ENCODE measurements at regions not wholly inside any gene's neighbourhood (a gene's known extent, or its start where the extent isn't known, plus 50 kb on each side); places are given as distances from the start of the nearest gene placed in this dataset.

DNA sequence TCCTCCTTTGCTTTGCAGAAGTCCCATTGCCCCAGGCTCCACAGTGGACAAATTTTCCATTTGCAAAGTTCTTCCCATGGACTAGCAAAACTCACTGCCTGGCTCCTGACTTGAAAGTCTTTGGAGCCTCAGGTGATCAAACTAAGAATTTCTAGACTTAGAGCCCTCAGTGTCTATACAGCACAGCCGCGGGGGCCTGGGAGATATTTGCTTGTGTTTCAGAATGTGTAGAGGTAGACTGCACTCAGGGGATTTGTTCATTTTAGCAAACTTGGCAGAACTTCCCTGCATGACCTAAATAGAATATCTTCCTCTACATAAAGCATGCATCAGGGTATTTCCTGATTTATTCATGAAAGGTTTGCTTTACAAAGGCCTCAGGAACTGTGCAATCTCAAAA lies 384.2 kb upstream of the ZNF462 start:
- H3K4me2 ChIP-seq, result no peak overlapping the region
- H3K4me3 ChIP-seq (IDR thresholded peaks at IDR 0.05; ENCODE audit: insufficient read depth, low read depth, low read length), result no peak overlapping the region
- no peak overlapping the region for H2AFZ ChIP-seq (ENCODE audit: low read depth)
- no peaks in the 10 kb centered on the region for H4K20me1 ChIP-seq (ENCODE audit: insufficient read depth)
- no peaks in the 10 kb centered on the region for H3K36me3 ChIP-seq (ENCODE audit: insufficient read depth)
- H3K79me2 ChIP-seq (ENCODE audit: insufficient read depth, low read depth), result no peaks in the 10 kb centered on the region
- H3K27me3 ChIP-seq (ENCODE audit: insufficient read depth, low read depth), result no peaks in the 10 kb centered on the region
- TF ChIP-seq, protein P1, sequence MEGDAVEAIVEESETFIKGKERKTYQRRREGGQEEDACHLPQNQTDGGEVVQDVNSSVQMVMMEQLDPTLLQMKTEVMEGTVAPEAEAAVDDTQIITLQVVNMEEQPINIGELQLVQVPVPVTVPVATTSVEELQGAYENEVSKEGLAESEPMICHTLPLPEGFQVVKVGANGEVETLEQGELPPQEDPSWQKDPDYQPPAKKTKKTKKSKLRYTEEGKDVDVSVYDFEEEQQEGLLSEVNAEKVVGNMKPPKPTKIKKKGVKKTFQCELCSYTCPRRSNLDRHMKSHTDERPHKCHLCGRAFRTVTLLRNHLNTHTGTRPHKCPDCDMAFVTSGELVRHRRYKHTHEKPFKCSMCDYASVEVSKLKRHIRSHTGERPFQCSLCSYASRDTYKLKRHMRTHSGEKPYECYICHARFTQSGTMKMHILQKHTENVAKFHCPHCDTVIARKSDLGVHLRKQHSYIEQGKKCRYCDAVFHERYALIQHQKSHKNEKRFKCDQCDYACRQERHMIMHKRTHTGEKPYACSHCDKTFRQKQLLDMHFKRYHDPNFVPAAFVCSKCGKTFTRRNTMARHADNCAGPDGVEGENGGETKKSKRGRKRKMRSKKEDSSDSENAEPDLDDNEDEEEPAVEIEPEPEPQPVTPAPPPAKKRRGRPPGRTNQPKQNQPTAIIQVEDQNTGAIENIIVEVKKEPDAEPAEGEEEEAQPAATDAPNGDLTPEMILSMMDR (conservative IDR thresholded peaks at IDR 0.05; ENCODE audit: low read depth, low read length), result no peak
- H3K9ac ChIP-seq, result no peak overlapping the region
- no peak overlapping the region for H3K27ac ChIP-seq
- H3K4me1 ChIP-seq (ENCODE audit: low read depth, poor library complexity, severe bottlenecking), result peaks cover 20% of the 10 kb centered on the region

DNA sequence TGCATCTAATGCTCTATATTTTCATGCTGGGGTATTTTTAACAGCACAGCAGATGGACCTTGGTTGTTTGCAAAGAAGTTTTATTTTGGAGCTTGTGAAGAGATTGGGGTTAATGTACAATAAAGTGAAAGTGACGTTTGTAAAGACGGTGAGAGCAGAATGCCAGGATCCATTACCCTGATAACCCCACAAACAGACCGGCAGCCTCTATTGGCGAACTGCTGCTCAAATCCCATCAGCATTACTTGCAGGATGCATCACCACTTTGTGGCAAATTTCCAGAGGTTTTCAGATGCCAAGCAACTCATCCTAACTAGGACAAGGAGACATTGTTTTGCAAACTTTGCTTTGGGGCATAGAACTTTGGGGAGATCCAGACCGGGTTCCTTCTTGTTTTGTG lies 383.3 kb upstream of the ZNF462 start:
- TF ChIP-seq, protein P1 (conservative IDR thresholded peaks at IDR 0.05; ENCODE audit: low read depth, low read length), result no peak
- H3K4me2 ChIP-seq, result no peak overlapping the region

DNA sequence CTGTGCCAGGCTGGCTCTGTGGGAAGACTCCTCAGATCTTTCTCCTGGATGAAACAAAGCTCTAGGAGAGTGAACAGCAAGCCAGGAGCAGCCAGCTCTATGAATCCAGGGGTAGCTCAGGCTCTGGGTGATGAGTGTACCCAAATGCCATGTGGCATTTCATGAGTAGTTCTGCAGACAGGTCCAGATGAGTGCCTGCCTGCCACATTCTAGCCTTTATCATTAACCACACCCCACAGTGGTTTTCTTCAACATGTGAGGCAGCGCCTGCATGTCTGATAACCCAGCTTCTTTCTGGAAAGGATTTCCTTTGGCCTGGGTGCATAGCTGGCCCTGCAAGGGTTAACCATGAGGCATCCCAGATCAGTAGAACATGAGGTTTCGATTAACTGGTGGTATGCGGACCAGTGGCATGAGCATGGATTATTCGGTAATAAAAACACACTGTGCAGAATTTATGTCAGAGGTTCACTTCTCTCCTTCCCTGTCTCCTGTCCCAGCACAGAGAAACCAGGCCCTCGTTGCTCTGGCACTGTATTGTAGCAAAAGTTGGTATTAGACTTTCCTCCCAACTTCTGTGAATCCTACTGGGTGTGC lies 381.9 kb upstream of the ZNF462 start:
- Histone ChIP-seq H4K20me1 (ENCODE audit: insufficient read depth) (no peaks in the 10 kb centered on the region), H3K27me3 (ENCODE audit: insufficient read depth, low read depth) (no peaks in the 10 kb centered on the region), H3K79me2 (ENCODE audit: insufficient read depth, low read depth) (no peaks in the 10 kb centered on the region), H3K4me3 (IDR thresholded peaks at IDR 0.05; ENCODE audit: insufficient read depth, low read depth, low read length) (no peak overlapping the region), H3K36me3 (ENCODE audit: insufficient read depth) (no peaks in the 10 kb centered on the region), H3K4me1 (ENCODE audit: low read depth, poor library complexity, severe bottlenecking) (peaks cover 20% of the 10 kb centered on the region), H3K27ac (no peak overlapping the region), H3K4me2 (no peak overlapping the region), H3K9ac (no peak overlapping the region), H2AFZ (ENCODE audit: low read depth) (no peak overlapping the region)
- TF ChIP-seq, protein P1 (conservative IDR thresholded peaks at IDR 0.05; ENCODE audit: low read depth, low read length), result no peak

More for the DNA sequence above, 383.3 kb upstream of the ZNF462 start:
- no peak overlapping the region for H3K9ac ChIP-seq
- H3K36me3 ChIP-seq (ENCODE audit: insufficient read depth), result no peaks in the 10 kb centered on the region
- H4K20me1 ChIP-seq (ENCODE audit: insufficient read depth), result no peaks in the 10 kb centered on the region
- no peaks in the 10 kb centered on the region for H3K27me3 ChIP-seq (ENCODE audit: insufficient read depth, low read depth)
- no peaks in the 10 kb centered on the region for H3K79me2 ChIP-seq (ENCODE audit: insufficient read depth, low read depth)
- H3K27ac ChIP-seq, result no peak overlapping the region
- no peak overlapping the region for H3K4me3 ChIP-seq (IDR thresholded peaks at IDR 0.05; ENCODE audit: insufficient read depth, low read depth, low read length)
- no peak overlapping the region for H2AFZ ChIP-seq (ENCODE audit: low read depth)
- H3K4me1 ChIP-seq (ENCODE audit: low read depth, poor library complexity, severe bottlenecking), result peaks cover 20% of the 10 kb centered on the region

GRCh38 chr9:106482733-106483132 lies 380.2 kb upstream of the ZNF462 start:
- Histone ChIP-seq H3K36me3 (ENCODE audit: insufficient read depth) (no peaks in the 10 kb centered on the region), H3K4me3 (IDR thresholded peaks at IDR 0.05; ENCODE audit: insufficient read depth, low read depth, low read length) (no peak overlapping the region), H3K27ac (peak overlapping the region; percentile 26; the same call in 1 of the 2 replicates), H3K27me3 (ENCODE audit: insufficient read depth, low read depth) (no peaks in the 10 kb centered on the region), H4K20me1 (ENCODE audit: insufficient read depth) (no peaks in the 10 kb centered on the region), H3K9ac (peak overlapping the region; percentile 4; the same call in 1 of the 2 replicates), H2AFZ (ENCODE audit: low read depth) (peak overlapping the region; percentile 30; the same call in 1 of the 2 replicates), H3K4me2 (peak overlapping the region; percentile 46; the same call in 1 of the 2 replicates), H3K79me2 (ENCODE audit: insufficient read depth, low read depth) (no peaks in the 10 kb centered on the region), H3K4me1 (ENCODE audit: low read depth, poor library complexity, severe bottlenecking) (peaks cover 20% of the 10 kb centered on the region)
- TF ChIP-seq, protein P1 (conservative IDR thresholded peaks at IDR 0.05; ENCODE audit: low read depth, low read length), result no peak

Measured in KMS-11 (cell line).